ENCODE measurements at regions not wholly inside any gene's neighbourhood (a gene's known extent, or its start where the extent isn't known, plus 50 kb on each side); places are given as distances from the start of the nearest gene placed in this dataset.

DNA sequence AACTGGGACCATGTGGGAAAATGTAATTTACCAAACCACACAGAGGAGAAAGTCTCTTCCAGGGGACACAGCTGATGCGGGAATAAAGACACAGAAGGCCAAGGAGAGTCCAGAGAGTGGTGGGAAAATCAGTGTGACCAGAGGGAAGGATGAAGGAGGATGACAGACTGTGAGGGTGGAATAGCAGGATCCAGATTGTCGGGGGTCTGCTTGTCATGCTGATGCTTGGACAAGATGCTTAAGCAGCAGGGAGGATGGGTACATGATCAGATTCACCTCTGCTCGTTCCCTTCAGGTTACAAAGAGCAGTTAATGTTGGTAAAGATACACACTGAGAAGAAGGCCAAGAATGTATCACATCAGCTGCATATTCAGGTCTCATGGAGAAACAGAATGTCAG lies 117.1 kb upstream of the ZNF644 start:
- H3K4me1 ChIP-seq (ENCODE audit: control insufficient read depth, insufficient read depth, low read length) = no peaks in the 10 kb centered on the region
- no peaks in the 10 kb centered on the region for H4K20me1 ChIP-seq (ENCODE audit: control insufficient read depth, insufficient read depth)
- H3K4me2 ChIP-seq (ENCODE audit: control insufficient read depth, insufficient read depth) = no peak overlapping the region
- no peaks in the 10 kb centered on the region for H3K27me3 ChIP-seq (replicated peaks in 1 of 2; ENCODE audit: control insufficient read depth in 2 of 2, insufficient read depth in 2 of 2, low read length in 1 of 2)
- H3K79me2 ChIP-seq (ENCODE audit: control insufficient read depth, insufficient read depth, low read length) = no peaks in the 10 kb centered on the region
- RAD21 ChIA-PET (ENCODE audit: unreplicated experiment) = no interaction called here
- TF ChIP-seq MYB (IDR thresholded peaks at IDR 0.05; ENCODE audit: borderline replicate concordance, low read depth, low read length) (no peak), NFYA (IDR thresholded peaks at IDR 0.05; ENCODE audit: borderline replicate concordance, low read depth, low read length) (no peak), RB1 (IDR thresholded peaks at IDR 0.05; ENCODE audit: borderline replicate concordance) (no peak), YBX1 (IDR thresholded peaks at IDR 0.05) (no peak), BRCA1 (IDR thresholded peaks at IDR 0.05; ENCODE audit: low read depth, low read length) (no peak), CHD4 (IDR thresholded peaks at IDR 0.05) (no peak), ZNF274 (IDR thresholded peaks at IDR 0.05; ENCODE audit: insufficient read depth, insufficient read length) (no peak)
- TF ChIP-seq, protein P1, sequence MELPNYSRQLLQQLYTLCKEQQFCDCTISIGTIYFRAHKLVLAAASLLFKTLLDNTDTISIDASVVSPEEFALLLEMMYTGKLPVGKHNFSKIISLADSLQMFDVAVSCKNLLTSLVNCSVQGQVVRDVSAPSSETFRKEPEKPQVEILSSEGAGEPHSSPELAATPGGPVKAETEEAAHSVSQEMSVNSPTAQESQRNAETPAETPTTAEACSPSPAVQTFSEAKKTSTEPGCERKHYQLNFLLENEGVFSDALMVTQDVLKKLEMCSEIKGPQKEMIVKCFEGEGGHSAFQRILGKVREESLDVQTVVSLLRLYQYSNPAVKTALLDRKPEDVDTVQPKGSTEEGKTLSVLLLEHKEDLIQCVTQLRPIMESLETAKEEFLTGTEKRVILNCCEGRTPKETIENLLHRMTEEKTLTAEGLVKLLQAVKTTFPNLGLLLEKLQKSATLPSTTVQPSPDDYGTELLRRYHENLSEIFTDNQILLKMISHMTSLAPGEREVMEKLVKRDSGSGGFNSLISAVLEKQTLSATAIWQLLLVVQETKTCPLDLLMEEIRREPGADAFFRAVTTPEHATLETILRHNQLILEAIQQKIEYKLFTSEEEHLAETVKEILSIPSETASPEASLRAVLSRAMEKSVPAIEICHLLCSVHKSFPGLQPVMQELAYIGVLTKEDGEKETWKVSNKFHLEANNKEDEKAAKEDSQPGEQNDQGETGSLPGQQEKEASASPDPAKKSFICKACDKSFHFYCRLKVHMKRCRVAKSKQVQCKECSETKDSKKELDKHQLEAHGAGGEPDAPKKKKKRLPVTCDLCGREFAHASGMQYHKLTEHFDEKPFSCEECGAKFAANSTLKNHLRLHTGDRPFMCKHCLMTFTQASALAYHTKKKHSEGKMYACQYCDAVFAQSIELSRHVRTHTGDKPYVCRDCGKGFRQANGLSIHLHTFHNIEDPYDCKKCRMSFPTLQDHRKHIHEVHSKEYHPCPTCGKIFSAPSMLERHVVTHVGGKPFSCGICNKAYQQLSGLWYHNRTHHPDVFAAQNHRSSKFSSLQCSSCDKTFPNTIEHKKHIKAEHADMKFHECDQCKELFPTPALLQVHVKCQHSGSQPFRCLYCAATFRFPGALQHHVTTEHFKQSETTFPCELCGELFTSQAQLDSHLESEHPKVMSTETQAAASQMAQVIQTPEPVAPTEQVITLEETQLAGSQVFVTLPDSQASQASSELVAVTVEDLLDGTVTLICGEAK (IDR thresholded peaks at IDR 0.05; ENCODE audit: borderline replicate concordance) = no peak
- TF ChIP-seq, protein P2, sequence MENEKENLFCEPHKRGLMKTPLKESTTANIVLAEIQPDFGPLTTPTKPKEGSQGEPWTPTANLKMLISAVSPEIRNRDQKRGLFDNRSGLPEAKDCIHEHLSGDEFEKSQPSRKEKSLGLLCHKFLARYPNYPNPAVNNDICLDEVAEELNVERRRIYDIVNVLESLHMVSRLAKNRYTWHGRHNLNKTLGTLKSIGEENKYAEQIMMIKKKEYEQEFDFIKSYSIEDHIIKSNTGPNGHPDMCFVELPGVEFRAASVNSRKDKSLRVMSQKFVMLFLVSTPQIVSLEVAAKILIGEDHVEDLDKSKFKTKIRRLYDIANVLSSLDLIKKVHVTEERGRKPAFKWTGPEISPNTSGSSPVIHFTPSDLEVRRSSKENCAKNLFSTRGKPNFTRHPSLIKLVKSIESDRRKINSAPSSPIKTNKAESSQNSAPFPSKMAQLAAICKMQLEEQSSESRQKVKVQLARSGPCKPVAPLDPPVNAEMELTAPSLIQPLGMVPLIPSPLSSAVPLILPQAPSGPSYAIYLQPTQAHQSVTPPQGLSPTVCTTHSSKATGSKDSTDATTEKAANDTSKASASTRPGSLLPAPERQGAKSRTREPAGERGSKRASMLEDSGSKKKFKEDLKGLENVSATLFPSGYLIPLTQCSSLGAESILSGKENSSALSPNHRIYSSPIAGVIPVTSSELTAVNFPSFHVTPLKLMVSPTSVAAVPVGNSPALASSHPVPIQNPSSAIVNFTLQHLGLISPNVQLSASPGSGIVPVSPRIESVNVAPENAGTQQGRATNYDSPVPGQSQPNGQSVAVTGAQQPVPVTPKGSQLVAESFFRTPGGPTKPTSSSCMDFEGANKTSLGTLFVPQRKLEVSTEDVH (IDR thresholded peaks at IDR 0.05; ENCODE audit: low read depth, partially characterized antibody) = no peak
- WGBS (ENCODE audit: insufficient coverage, insufficient replicate concordance, low lambda C conversion rate, missing lambda C conversion rate) = 11% methylated on average over 3 of the region's 3 CpGs
- H3K9ac ChIP-seq (ENCODE audit: control insufficient read depth, insufficient read depth, low read length) = no peak overlapping the region
- H3K4me3 ChIP-seq = no peak overlapping the region
- SMC1A ChIA-PET (ENCODE audit: uncharacterized antibody, unreplicated experiment) = no interaction called here
- no peaks in the 10 kb centered on the region for H3K9me3 ChIP-seq (replicated peaks; ENCODE audit: control insufficient read depth, insufficient read depth, low read length)
- BruUV-seq (replicated peaks) = no TSS peak
- CTCF ChIA-PET = interaction anchor here (1.5 to 2.2 kb wide), 2 partner anchors 9 to 27 kb away, joined by 3 to 8 read pairs; no protein-coding TSS in a partner anchor
- DNase-seq (ENCODE audit: low read depth, low spot score) (no peak), FAIRE-seq (no peak), ATAC-seq (no peak)
- POLR2A ChIA-PET = no interaction called here
- in situ Hi-C loops (cut with MboI) (no loop called here), intact Hi-C loops (cut with micrococcal nuclease; ENCODE audit: unreplicated experiment) (no loop called here)
- H3K27ac ChIP-seq (ENCODE audit: control insufficient read depth, insufficient read depth) = no peak overlapping the region
- no peaks in the 10 kb centered on the region for H3K36me3 ChIP-seq (ENCODE audit: control insufficient read depth in 2 of 2, insufficient read depth in 2 of 2, low read length in 1 of 2)
- no peak overlapping the region for H2AFZ ChIP-seq (ENCODE audit: control insufficient read depth, low read depth, low read length)
